DND-41 (cell line): ENCODE measurements at regions not wholly inside any gene's neighbourhood (a gene's known extent, or its start where the extent isn't known, plus 50 kb on each side); places are given as distances from the start of the nearest gene placed in this dataset.

Experiments used
- CTCF ChIP-seq: IDR thresholded peaks from 2 replicates; pipeline ENCODE4 v1.5.1; 2012; ENCODE audit warnings: borderline replicate concordance, low read length, moderate library complexity, mild to moderate bottlenecking; ENCODE audit not compliant: poor library complexity, severe bottlenecking; ENCODE audit errors: extremely low read depth
- EZH2 ChIP-seq: IDR thresholded peaks from 3 replicates; pipeline ENCODE4 v1.6.1; 2012; ENCODE audit warnings: borderline replicate concordance, low read depth, mild to moderate bottlenecking, moderate library complexity, low read length, inconsistent platforms; ENCODE audit not compliant: severe bottlenecking

- TF ChIP-seq CTCF (no peak), EZH2 (no peak)
Measured at GRCh38 chr4:4631150-4631549, 89.3 kb upstream of the STX18 start.
